ENCODE measurements at regions not wholly inside any gene's neighbourhood (a gene's known extent, or its start where the extent isn't known, plus 50 kb on each side); places are given as distances from the start of the nearest gene placed in this dataset.

DNA sequence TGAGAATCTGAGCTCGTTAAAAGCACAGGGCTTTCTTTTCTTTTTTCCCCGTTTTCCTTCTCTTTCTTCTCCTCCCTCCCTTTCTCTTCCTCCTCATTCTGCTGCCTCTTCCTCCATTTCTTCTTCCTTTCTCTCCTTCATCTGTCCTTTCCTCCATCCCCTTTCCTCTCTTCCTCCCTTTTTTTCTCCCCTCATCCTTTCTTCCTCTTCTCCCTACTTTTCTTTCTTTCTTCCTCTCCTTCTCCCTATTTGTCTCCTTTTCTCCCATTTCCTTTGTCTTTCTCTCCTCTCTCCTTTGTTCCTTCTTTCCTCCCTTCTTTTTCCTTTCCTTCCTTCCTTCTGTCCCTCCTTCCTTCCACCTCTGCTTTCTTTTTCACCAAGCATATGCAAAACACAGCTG, 649.4 kb downstream of the IRX1 start:
- DNase-seq (ENCODE audit: low read depth, low spot score) = no peak
- H3K9me3 ChIP-seq (ENCODE audit: control insufficient read depth, insufficient read depth, low read length) = 0 out of 2 replicates have a peak, but pooled peaks cover 1% of the 10 kb centered on the region
- WGBS (ENCODE audit: insufficient coverage, insufficient read length) = no CpG with 5 or more reads among the region's 2 CpGs
- H3K4me1 ChIP-seq (ENCODE audit: control insufficient read depth, insufficient read depth, low read length) = 0 out of 2 replicates have a peak, but pooled peaks cover 1% of the 10 kb centered on the region
- no peak overlapping the region for H3K4me3 ChIP-seq (ENCODE audit: low read length)
- H3K27ac ChIP-seq (ENCODE audit: low read length) = no peak overlapping the region
- H3K27me3 ChIP-seq (ENCODE audit: control insufficient read depth, insufficient read depth, low read length) = no peaks in the 10 kb centered on the region
- no peaks in the 10 kb centered on the region for H3K36me3 ChIP-seq (ENCODE audit: control insufficient read depth, insufficient read depth, low read length)

- no peak for DNase-seq (ENCODE audit: low read depth, low spot score)
- Histone ChIP-seq H3K36me3 (ENCODE audit: control insufficient read depth, insufficient read depth, low read length) (no peaks in the 10 kb centered on the region), H3K4me3 (ENCODE audit: low read length) (no peak overlapping the region), H3K4me1 (ENCODE audit: control insufficient read depth, insufficient read depth, low read length) (0 out of 2 replicates have a peak, but pooled peaks cover 1% of the 10 kb centered on the region), H3K9me3 (ENCODE audit: control insufficient read depth, insufficient read depth, low read length) (0 out of 2 replicates have a peak, but pooled peaks cover 1% of the 10 kb centered on the region), H3K27me3 (ENCODE audit: control insufficient read depth, insufficient read depth, low read length) (no peaks in the 10 kb centered on the region), H3K27ac (ENCODE audit: low read length) (no peak overlapping the region)
- no CpG with 5 or more reads among the region's 10 CpGs for WGBS (ENCODE audit: insufficient coverage, insufficient read length)
Observed at GRCh38 chr5:4245511-4245910, 649.9 kb downstream of the IRX1 start.

DNA sequence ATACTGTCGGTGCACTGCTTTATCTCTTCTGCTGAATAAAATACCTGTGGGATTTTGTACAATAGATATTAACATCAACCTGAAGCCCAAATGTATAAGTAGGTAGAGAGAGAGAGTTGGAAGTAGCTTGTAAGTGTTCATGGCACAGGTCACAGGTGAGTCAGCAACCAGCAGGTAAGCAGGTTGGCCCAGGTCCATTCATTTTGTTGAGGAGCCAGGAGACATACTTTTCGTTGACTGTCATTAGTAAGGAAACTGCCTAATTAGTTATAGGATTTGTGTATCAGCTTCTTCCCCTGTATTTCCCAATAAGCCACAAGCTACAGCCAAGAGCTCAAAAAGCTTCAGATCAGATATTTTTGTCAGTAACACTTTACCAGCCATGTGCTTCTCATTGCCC, 650.8 kb downstream of the IRX1 start:
- no peak for DNase-seq (ENCODE audit: low read depth, low spot score)
- Histone ChIP-seq H3K9me3 (ENCODE audit: control insufficient read depth, insufficient read depth, low read length) (no peaks in the 10 kb centered on the region), H3K4me3 (ENCODE audit: low read length) (no peak overlapping the region), H3K27ac (ENCODE audit: low read length) (no peak overlapping the region), H3K4me1 (ENCODE audit: control insufficient read depth, insufficient read depth, low read length) (no peaks in the 10 kb centered on the region), H3K36me3 (ENCODE audit: control insufficient read depth, insufficient read depth, low read length) (no peaks in the 10 kb centered on the region), H3K27me3 (ENCODE audit: control insufficient read depth, insufficient read depth, low read length) (no peaks in the 10 kb centered on the region)
- WGBS (ENCODE audit: insufficient coverage, insufficient read length) = no CpG with 5 or more reads among the region's 2 CpGs

GRCh38 chr5:4250254-4250653, 654.6 kb downstream of the IRX1 start:
- WGBS (ENCODE audit: insufficient coverage, insufficient read length) = no CpG with 5 or more reads among the region's 4 CpGs
- H3K4me3 ChIP-seq (ENCODE audit: low read length) = no peak overlapping the region
- H3K27me3 ChIP-seq (ENCODE audit: control insufficient read depth, insufficient read depth, low read length) = no peaks in the 10 kb centered on the region
- H3K36me3 ChIP-seq (ENCODE audit: control insufficient read depth, insufficient read depth, low read length) = no peaks in the 10 kb centered on the region
- DNase-seq (ENCODE audit: low read depth, low spot score) = no peak
- H3K9me3 ChIP-seq (ENCODE audit: control insufficient read depth, insufficient read depth, low read length) = no peaks in the 10 kb centered on the region
- no peak overlapping the region for H3K27ac ChIP-seq (ENCODE audit: low read length)
- no peaks in the 10 kb centered on the region for H3K4me1 ChIP-seq (ENCODE audit: control insufficient read depth, insufficient read depth, low read length)

GRCh38 chr5:4252385-4252784, 656.8 kb downstream of the IRX1 start:
- H3K27ac ChIP-seq (ENCODE audit: low read length) = no peak overlapping the region
- H3K36me3 ChIP-seq (ENCODE audit: control insufficient read depth, insufficient read depth, low read length) = no peaks in the 10 kb centered on the region
- no peaks in the 10 kb centered on the region for H3K9me3 ChIP-seq (ENCODE audit: control insufficient read depth, insufficient read depth, low read length)
- H3K27me3 ChIP-seq (ENCODE audit: control insufficient read depth, insufficient read depth, low read length) = no peaks in the 10 kb centered on the region
- no CpG with 5 or more reads among the region's 4 CpGs for WGBS (ENCODE audit: insufficient coverage, insufficient read length)
- no peaks in the 10 kb centered on the region for H3K4me1 ChIP-seq (ENCODE audit: control insufficient read depth, insufficient read depth, low read length)
- DNase-seq (ENCODE audit: low read depth, low spot score) = no peak
- no peak overlapping the region for H3K4me3 ChIP-seq (ENCODE audit: low read length)

DNA sequence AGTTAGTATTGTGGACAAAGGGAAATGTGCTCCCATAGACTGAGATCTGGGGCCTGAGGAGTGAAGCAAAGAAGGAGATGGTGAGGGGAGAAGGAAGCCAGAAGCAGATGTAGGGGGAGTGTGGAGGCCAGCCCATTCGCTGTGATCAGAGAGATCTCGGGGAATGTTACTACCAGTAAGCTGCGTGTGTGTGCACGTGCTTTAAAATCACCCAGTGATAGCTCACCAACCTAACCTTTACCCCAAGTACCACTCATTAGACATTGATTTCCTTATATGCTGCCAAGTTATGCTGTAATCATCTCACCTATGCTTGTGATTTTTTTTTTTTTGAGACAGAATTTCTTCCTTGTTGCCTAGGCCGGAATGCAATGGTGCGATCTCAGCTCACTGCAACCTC, 659.1 kb downstream of the IRX1 start:
- Histone ChIP-seq H3K27ac (ENCODE audit: low read length) (no peak overlapping the region), H3K9me3 (ENCODE audit: control insufficient read depth, insufficient read depth, low read length) (no peaks in the 10 kb centered on the region), H3K36me3 (ENCODE audit: control insufficient read depth, insufficient read depth, low read length) (no peaks in the 10 kb centered on the region), H3K27me3 (ENCODE audit: control insufficient read depth, insufficient read depth, low read length) (no peaks in the 10 kb centered on the region), H3K4me1 (ENCODE audit: control insufficient read depth, insufficient read depth, low read length) (no peaks in the 10 kb centered on the region), H3K4me3 (ENCODE audit: low read length) (no peak overlapping the region)
- WGBS (ENCODE audit: insufficient coverage, insufficient read length) = no CpG with 5 or more reads among the region's 6 CpGs
- no peak for DNase-seq (ENCODE audit: low read depth, low spot score)

GRCh38 chr5:4255441-4255840, 659.8 kb downstream of the IRX1 start:
- no peak overlapping the region for H3K27ac ChIP-seq (ENCODE audit: low read length)
- H3K4me3 ChIP-seq (ENCODE audit: low read length) = no peak overlapping the region
- no peaks in the 10 kb centered on the region for H3K27me3 ChIP-seq (ENCODE audit: control insufficient read depth, insufficient read depth, low read length)
- no peaks in the 10 kb centered on the region for H3K9me3 ChIP-seq (ENCODE audit: control insufficient read depth, insufficient read depth, low read length)
- DNase-seq (ENCODE audit: low read depth, low spot score) = no peak
- H3K36me3 ChIP-seq (ENCODE audit: control insufficient read depth, insufficient read depth, low read length) = no peaks in the 10 kb centered on the region
- WGBS (ENCODE audit: insufficient coverage, insufficient read length) = no CpG with 5 or more reads among the region's 4 CpGs
- H3K4me1 ChIP-seq (ENCODE audit: control insufficient read depth, insufficient read depth, low read length) = no peaks in the 10 kb centered on the region

DNA sequence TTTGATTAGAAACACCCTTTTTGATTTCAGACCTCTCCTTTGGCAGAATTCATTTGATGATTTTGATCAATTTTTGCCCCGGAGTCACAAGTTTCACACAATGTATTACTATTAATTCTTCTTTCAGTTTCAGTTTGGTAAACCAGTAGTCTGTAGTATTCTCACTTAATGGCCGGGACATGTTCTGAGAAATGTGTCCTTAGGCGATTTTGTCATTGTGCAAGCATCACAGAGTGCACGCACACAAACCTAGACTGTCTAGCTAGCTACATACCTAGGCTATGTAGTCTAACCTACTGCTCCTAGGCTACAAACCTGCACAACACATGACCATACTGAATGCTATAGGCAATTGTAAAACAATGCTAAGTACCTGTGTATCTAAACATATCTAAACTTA, 662.5 kb downstream of the IRX1 start:
- DNase-seq (ENCODE audit: low read depth, low spot score) = no peak
- no peak overlapping the region for H3K4me3 ChIP-seq (ENCODE audit: low read length)
- no peaks in the 10 kb centered on the region for H3K9me3 ChIP-seq (ENCODE audit: control insufficient read depth, insufficient read depth, low read length)
- H3K27ac ChIP-seq (ENCODE audit: low read length) = no peak overlapping the region
- H3K27me3 ChIP-seq (ENCODE audit: control insufficient read depth, insufficient read depth, low read length) = no peaks in the 10 kb centered on the region
- no peaks in the 10 kb centered on the region for H3K4me1 ChIP-seq (ENCODE audit: control insufficient read depth, insufficient read depth, low read length)
- WGBS (ENCODE audit: insufficient coverage, insufficient read length) = no CpG with 5 or more reads among the region's 4 CpGs
- no peaks in the 10 kb centered on the region for H3K36me3 ChIP-seq (ENCODE audit: control insufficient read depth, insufficient read depth, low read length)

DNA sequence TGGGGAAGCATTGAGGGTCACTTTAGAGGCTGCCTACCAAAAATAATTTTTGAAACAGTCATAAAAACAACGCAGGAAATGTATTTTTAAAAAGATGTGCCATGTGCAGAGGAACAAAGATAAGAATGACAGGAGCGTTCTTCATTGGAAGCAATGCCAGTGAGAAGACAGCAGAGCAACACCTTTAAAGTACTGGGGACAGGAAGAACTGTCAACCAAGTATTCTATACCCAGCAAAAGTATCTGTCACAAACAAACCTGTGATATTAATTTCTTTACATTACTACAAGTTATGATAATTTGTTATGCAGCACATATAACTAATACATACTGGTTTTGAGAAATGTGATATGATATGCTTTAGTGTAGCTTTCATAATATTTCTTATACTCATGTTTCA, 675.6 kb downstream of the IRX1 start:
- no peak for DNase-seq (ENCODE audit: low read depth, low spot score)
- no peak overlapping the region for H3K4me3 ChIP-seq (ENCODE audit: low read length)
- no CpG with 5 or more reads among the region's 2 CpGs for WGBS (ENCODE audit: insufficient coverage, insufficient read length)

DNA sequence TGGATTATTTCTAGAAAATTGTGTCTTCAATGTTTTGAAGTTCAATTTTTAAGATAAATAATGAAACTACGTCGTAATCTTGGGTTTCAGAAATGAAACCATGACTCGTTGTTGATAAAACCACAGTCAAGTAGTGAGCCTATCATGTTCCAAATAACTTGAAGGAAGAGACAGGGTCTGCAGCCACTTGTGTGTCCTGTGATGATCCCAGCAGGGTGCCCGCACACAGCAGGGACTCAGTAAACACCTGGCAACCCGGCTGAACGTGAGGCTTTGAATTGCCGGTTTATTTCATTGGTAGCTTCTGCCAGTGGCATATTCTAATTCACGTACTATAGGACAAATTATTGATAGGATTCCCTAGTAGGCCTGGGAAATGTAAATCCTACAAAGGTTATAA, 679.6 kb downstream of the IRX1 start:
- DNase-seq (ENCODE audit: low read depth, low spot score) = no peak
- no CpG with 5 or more reads among the region's 8 CpGs for WGBS (ENCODE audit: insufficient coverage, insufficient read length)
- no peak overlapping the region for H3K27ac ChIP-seq (ENCODE audit: low read length)

More for the DNA sequence above, 675.6 kb downstream of the IRX1 start:
- H3K27me3 ChIP-seq (ENCODE audit: control insufficient read depth, insufficient read depth, low read length) = no peaks in the 10 kb centered on the region
- no peaks in the 10 kb centered on the region; the same call in 1 of the 2 replicates for H3K9me3 ChIP-seq (ENCODE audit: control insufficient read depth, insufficient read depth, low read length)
- H3K36me3 ChIP-seq (ENCODE audit: control insufficient read depth, insufficient read depth, low read length) = no peaks in the 10 kb centered on the region
- H3K4me1 ChIP-seq (ENCODE audit: control insufficient read depth, insufficient read depth, low read length) = no peaks in the 10 kb centered on the region
- no peak overlapping the region for H3K27ac ChIP-seq (ENCODE audit: low read length)

DNA sequence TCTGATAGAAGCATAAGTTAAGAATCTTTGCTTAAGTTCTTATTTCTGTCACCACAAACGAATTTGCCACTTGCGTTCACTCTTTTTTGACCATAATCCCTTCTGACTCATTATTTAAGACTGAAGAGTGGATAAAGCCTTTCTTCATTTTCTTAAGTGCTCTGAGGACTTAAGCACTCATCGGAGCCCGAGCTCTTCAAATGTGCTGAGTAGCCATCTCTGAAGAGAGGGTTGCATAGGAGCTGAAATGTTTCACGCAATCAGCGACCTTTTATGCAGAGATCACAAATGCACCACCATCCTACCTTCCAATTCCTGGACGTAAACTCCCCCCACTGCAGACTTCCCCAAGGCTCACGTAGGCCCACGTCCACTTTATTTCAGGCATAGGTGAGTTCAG, 699.2 kb downstream of the IRX1 start:
- H3K9me3 ChIP-seq (ENCODE audit: control insufficient read depth, insufficient read depth, low read length) = no peaks in the 10 kb centered on the region
- DNase-seq (ENCODE audit: low read depth, low spot score) = no peak

More for the DNA sequence above, 679.6 kb downstream of the IRX1 start:
- no peaks in the 10 kb centered on the region for H3K36me3 ChIP-seq (ENCODE audit: control insufficient read depth, insufficient read depth, low read length)
- H3K9me3 ChIP-seq (ENCODE audit: control insufficient read depth, insufficient read depth, low read length) = no peaks in the 10 kb centered on the region; the same call in 1 of the 2 replicates
- no peaks in the 10 kb centered on the region for H3K27me3 ChIP-seq (ENCODE audit: control insufficient read depth, insufficient read depth, low read length)
- no peaks in the 10 kb centered on the region for H3K4me1 ChIP-seq (ENCODE audit: control insufficient read depth, insufficient read depth, low read length)
- no peak overlapping the region for H3K4me3 ChIP-seq (ENCODE audit: low read length)

More for the DNA sequence above, 699.2 kb downstream of the IRX1 start:
- H3K27ac ChIP-seq (ENCODE audit: low read length) = no peak overlapping the region
- no peaks in the 10 kb centered on the region for H3K36me3 ChIP-seq (ENCODE audit: control insufficient read depth, insufficient read depth, low read length)
- no CpG with 5 or more reads among the region's 9 CpGs for WGBS (ENCODE audit: insufficient coverage, insufficient read length)
- no peak overlapping the region for H3K4me3 ChIP-seq (ENCODE audit: low read length)
- H3K27me3 ChIP-seq (ENCODE audit: control insufficient read depth, insufficient read depth, low read length) = no peaks in the 10 kb centered on the region
- 0 out of 2 replicates have a peak, but pooled peaks cover 1% of the 10 kb centered on the region for H3K4me1 ChIP-seq (ENCODE audit: control insufficient read depth, insufficient read depth, low read length)

Measured in iPS DF 6.9 (cell line).